EH (cell line): ENCODE measurements at regions not wholly inside any gene's neighbourhood (a gene's known extent, or its start where the extent isn't known, plus 50 kb on each side); places are given as distances from the start of the nearest gene placed in this dataset.

Source experiments
- DNase-seq: peaks from one replicate; pipeline ENCODE4 v3.0.0-alpha.2; 2015; ENCODE audit warnings: low read depth

GRCh38 chr14:95466506-95466905, 49.9 kb downstream of the SYNE3 start:
- no peak for DNase-seq

GRCh38 chr14:95465936-95466335, 50.5 kb downstream of the SYNE3 start:
- no peak for DNase-seq

- DNase-seq = no peak
Measured at GRCh38 chr14:95465358-95465757, 51.1 kb downstream of the SYNE3 start.

GRCh38 chr14:95464514-95464913, 51.9 kb downstream of the SYNE3 start:
- DNase-seq = no peak

GRCh38 chr14:95464103-95464502, 52.3 kb downstream of the SYNE3 start:
- DNase-seq = no peak

GRCh38 chr14:95463171-95463901, 53.1 kb downstream of the SYNE3 start:
- no peak for DNase-seq

GRCh38 chr14:95462491-95462890, 54.0 kb downstream of the SYNE3 start:
- no peak for DNase-seq

- peak; percentile 87 for DNase-seq
Measured at GRCh38 chr14:95460647-95461478, 55.6 kb downstream of the SYNE3 start.

GRCh38 chr14:95458906-95459305, 57.5 kb downstream of the SYNE3 start:
- DNase-seq = peak; percentile 45

GRCh38 chr14:95458459-95458858, 58.0 kb downstream of the SYNE3 start:
- DNase-seq = no peak

GRCh38 chr14:95456281-95456680, 60.2 kb downstream of the SYNE3 start:
- DNase-seq = no peak

GRCh38 chr14:95455246-95455645, 61.2 kb downstream of the SYNE3 start:
- no peak for DNase-seq

- DNase-seq = no peak
Measured at GRCh38 chr14:95453713-95453980, 62.8 kb downstream of the SYNE3 start.

- no peak for DNase-seq
Measured at GRCh38 chr14:95452893-95453712, 63.3 kb downstream of the SYNE3 start.

GRCh38 chr14:95452176-95452892, 64.1 kb downstream of the SYNE3 start:
- no peak for DNase-seq

- no peak for DNase-seq
Measured at GRCh38 chr14:95449131-95449530, 67.3 kb downstream of the SYNE3 start.

GRCh38 chr14:95446470-95446869, 70.0 kb downstream of the SYNE3 start:
- no peak for DNase-seq

GRCh38 chr14:95445676-95446075, 70.8 kb downstream of the SYNE3 start:
- DNase-seq = no peak

- no peak for DNase-seq
Measured at GRCh38 chr14:95445161-95445560, 71.3 kb downstream of the SYNE3 start.

GRCh38 chr14:95444132-95445129, 72.0 kb downstream of the SYNE3 start:
- DNase-seq = no peak

GRCh38 chr14:95442633-95443021, 73.8 kb downstream of the SYNE3 start:
- DNase-seq = peak; percentile 83
